ENCODE measurements at regions not wholly inside any gene's neighbourhood (a gene's known extent, or its start where the extent isn't known, plus 50 kb on each side); places are given as distances from the start of the nearest gene placed in this dataset.
A peak's percentile ranks its signal among the peaks of the same experiment; 100 is the strongest.

- no peak for DNase-seq
Measured at GRCh38 chr10:129074939-129075338, 392.1 kb upstream of the MGMT start.

GRCh38 chr10:129075508-129075907, 391.5 kb upstream of the MGMT start:
- DNase-seq = no peak

- no peak for DNase-seq
Measured at GRCh38 chr10:129075927-129076326, 391.1 kb upstream of the MGMT start.

- DNase-seq = no peak
Measured at GRCh38 chr10:129078346-129078745, 388.7 kb upstream of the MGMT start.

GRCh38 chr10:129078746-129079145, 388.3 kb upstream of the MGMT start:
- no peak for DNase-seq

- DNase-seq = no peak
Measured at GRCh38 chr10:129079705-129080104, 387.3 kb upstream of the MGMT start.

- DNase-seq = no peak
Measured at GRCh38 chr10:129085811-129086210, 381.2 kb upstream of the MGMT start.

GRCh38 chr10:129089341-129089740, 377.7 kb upstream of the MGMT start:
- no peak for DNase-seq

- DNase-seq = no peak
Measured at GRCh38 chr10:129090165-129090564, 376.9 kb upstream of the MGMT start.

GRCh38 chr10:129090618-129091366, 376.2 kb upstream of the MGMT start:
- DNase-seq = no peak

GRCh38 chr10:129093641-129094040, 373.4 kb upstream of the MGMT start:
- DNase-seq = no peak

- no peak for DNase-seq
Measured at GRCh38 chr10:129094233-129094632, 372.8 kb upstream of the MGMT start.

- DNase-seq = no peak
Measured at GRCh38 chr10:129094861-129095260, 372.2 kb upstream of the MGMT start.

GRCh38 chr10:129095680-129096064, 371.4 kb upstream of the MGMT start:
- DNase-seq = no peak

- DNase-seq = peak; percentile 38
Measured at GRCh38 chr10:129096065-129096984, 370.7 kb upstream of the MGMT start.

GRCh38 chr10:129097776-129098330, 369.2 kb upstream of the MGMT start:
- no peak for DNase-seq

GRCh38 chr10:129098517-129098916, 368.5 kb upstream of the MGMT start:
- DNase-seq = no peak

- DNase-seq = no peak
Measured at GRCh38 chr10:129099486-129099885, 367.6 kb upstream of the MGMT start.

GRCh38 chr10:129099992-129100391, 367.0 kb upstream of the MGMT start:
- DNase-seq = no peak

GRCh38 chr10:129101232-129101980, 365.6 kb upstream of the MGMT start:
- no peak for DNase-seq

GRCh38 chr10:129102906-129103693, 363.9 kb upstream of the MGMT start:
- no peak for DNase-seq
